ENCODE measurements at regions not wholly inside any gene's neighbourhood (a gene's known extent, or its start where the extent isn't known, plus 50 kb on each side); places are given as distances from the start of the nearest gene placed in this dataset.
A peak's percentile ranks its signal among the peaks of the same experiment; 100 is the strongest.

DNA sequence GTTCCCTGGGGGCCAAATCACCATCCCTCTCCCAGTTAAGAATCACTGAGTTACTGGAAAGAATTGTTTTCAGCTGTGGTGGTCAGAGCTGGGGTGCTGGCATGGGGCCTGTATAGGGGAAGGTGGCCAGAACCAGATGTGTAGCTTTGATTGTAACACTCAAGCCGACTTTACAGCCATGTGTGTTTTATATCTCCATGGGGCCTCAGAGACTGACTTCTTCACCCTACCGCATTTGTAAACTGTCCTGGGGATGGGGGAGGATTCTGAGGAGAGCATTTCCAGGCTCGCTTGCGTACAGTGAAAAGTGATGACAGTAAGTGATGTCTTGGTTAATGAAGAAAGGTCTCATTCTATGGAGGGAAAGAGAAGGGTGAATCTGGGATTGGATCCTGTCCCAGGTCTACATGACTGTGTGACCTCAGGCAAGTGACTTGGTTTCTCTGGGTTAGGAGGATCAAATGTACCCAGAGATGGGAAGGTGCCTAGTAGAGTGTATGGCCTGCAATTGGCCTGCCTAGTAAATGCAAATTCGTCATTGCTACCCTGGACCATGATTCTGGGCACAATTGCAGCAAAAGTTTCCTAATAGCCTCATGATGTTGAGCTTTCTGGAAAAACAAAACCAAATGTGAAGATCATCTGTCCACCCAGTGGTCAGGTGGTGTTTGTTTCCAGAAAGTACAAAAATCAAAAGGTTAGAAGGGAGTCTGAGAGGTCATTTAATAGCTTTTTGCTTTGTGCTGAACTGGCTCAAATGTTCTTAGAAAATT, 49.7 kb upstream of the RCC2 start:
- DNase-seq: peak; percentile 9

Data from fibroblast of skin of scalp (primary cell).